ENCODE measurements at regions not wholly inside any gene's neighbourhood (a gene's known extent, or its start where the extent isn't known, plus 50 kb on each side); places are given as distances from the start of the nearest gene placed in this dataset.

DNA sequence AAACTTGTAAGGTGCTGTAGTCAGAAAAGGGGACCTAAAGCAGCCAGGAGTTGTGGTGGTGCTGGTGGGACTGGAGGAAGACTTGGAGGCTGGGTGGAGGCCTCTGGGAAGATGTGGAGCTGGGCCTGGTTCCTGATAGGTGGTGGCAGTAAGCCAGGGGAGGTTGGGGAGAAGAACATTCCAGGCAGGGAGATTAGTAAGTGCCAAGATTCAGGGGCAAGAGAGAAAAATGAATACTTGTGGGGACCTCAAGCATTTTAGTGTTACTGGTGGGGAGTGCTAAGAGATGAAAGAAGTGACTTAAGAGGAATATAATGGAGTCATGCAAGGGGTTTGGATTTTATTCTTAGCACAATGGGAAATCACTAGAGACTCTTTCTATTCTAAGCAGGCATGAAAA is 79.0 kb upstream of the B3GAT2 start (continued):
- TF ChIP-seq, protein P1, sequence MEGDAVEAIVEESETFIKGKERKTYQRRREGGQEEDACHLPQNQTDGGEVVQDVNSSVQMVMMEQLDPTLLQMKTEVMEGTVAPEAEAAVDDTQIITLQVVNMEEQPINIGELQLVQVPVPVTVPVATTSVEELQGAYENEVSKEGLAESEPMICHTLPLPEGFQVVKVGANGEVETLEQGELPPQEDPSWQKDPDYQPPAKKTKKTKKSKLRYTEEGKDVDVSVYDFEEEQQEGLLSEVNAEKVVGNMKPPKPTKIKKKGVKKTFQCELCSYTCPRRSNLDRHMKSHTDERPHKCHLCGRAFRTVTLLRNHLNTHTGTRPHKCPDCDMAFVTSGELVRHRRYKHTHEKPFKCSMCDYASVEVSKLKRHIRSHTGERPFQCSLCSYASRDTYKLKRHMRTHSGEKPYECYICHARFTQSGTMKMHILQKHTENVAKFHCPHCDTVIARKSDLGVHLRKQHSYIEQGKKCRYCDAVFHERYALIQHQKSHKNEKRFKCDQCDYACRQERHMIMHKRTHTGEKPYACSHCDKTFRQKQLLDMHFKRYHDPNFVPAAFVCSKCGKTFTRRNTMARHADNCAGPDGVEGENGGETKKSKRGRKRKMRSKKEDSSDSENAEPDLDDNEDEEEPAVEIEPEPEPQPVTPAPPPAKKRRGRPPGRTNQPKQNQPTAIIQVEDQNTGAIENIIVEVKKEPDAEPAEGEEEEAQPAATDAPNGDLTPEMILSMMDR (IDR thresholded peaks at IDR 0.05; ENCODE audit: control extremely low read depth in 1 of 3, insufficient read depth in 1 of 3, low read depth in 1 of 3, low read length in 3 of 3), result no peak
- TF ChIP-seq NANOG (IDR thresholded peaks at IDR 0.05; ENCODE audit: insufficient read depth, low read depth, low read length, poor library complexity, severe bottlenecking) (no peak), GTF2F1 (IDR thresholded peaks at IDR 0.05; ENCODE audit: borderline replicate concordance, low read depth, low read length) (no peak), ASH2L (IDR thresholded peaks at IDR 0.05; ENCODE audit: low read length) (no peak)
- TF ChIP-seq, protein P2, sequence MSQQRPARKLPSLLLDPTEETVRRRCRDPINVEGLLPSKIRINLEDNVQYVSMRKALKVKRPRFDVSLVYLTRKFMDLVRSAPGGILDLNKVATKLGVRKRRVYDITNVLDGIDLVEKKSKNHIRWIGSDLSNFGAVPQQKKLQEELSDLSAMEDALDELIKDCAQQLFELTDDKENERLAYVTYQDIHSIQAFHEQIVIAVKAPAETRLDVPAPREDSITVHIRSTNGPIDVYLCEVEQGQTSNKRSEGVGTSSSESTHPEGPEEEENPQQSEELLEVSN (IDR thresholded peaks at IDR 0.05), result no peak
